LHCN-M2 (cell line): ENCODE measurements at regions not wholly inside any gene's neighbourhood (a gene's known extent, or its start where the extent isn't known, plus 50 kb on each side); places are given as distances from the start of the nearest gene placed in this dataset.
"Not testable (repeated sequence)": the region's sequence is repeated elsewhere in the genome, so short reads cannot be mapped to it uniquely, and the experiment has no call there.

Experiments used
- DNase-seq: peaks from one replicate; pipeline ENCODE4 v3.0.0-alpha.2; 2012; ENCODE audit warnings: low read depth

GRCh38 chr16:65283181-65283651 is 161.4 kb upstream of the CDH11 start:
- DNase-seq, result no peak

DNA sequence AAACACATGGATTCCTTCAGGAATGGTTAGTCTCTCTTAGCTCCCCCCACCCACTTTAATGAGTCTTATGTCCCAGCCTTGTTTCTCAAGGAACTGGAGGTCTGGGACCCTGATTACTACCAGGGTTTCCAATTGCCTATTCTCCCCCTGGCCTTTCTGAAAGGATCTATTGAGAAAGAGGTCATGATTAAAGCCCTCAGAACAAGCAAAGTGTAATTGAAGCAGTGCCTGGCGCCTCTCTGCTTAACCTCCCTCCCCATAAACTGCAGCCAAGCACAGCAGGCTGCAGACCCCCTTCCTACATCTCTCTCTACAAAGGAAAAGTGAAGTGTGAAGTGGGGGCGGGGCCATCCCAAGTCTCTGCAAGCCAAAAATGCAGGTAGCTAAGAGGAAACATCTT is 159.7 kb upstream of the CDH11 start:
- DNase-seq, result no peak

- DNase-seq, result no peak
Observed at GRCh38 chr16:65280845-65281512, 159.1 kb upstream of the CDH11 start.

DNA sequence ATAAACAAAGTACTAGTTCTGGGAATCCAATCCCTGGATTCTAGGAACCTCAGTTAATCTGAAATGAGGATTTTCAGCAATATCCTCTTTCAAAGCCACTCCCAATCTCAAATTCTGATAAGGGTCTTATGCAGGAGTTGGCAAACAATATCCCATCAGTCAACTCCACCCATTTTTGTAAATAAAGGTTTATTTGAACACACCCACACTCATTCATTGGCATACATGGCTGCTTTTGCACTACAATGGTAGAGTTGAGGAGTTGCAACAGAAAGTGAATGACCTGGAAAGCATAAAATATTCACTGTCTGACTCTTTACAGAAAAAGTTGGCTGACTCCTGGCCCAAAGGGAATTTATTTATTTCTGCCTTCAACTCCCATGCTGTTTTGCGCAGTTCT is 157.7 kb upstream of the CDH11 start:
- DNase-seq, result no peak

- DNase-seq, result no peak
Observed at GRCh38 chr16:65278874-65279273, 157.0 kb upstream of the CDH11 start.

DNA sequence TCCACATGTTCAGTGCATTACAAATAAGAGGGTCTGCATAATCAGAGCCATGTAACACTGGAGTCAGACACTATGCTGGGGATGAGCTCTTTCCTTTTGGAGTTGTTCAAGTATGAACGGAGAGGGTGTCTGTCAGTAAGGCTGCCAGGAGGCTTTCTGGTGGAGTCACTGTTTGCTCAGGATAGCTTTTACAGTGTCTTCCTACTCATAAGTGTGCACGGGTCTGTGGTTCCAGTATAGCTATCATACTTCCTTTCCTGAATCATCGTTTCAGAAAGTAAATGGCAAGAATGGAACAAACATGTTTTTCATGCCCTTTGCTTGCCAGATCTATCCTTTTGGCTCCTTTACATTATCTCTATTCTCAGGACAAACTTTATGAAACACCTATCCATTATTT is 152.7 kb upstream of the CDH11 start:
- no peak for DNase-seq

GRCh38 chr16:65272699-65273414 is 151.0 kb upstream of the CDH11 start:
- no peak for DNase-seq

- no peak for DNase-seq
Observed at GRCh38 chr16:65271996-65272395, 150.1 kb upstream of the CDH11 start.

GRCh38 chr16:65268331-65268730 is 146.5 kb upstream of the CDH11 start:
- no peak for DNase-seq

DNA sequence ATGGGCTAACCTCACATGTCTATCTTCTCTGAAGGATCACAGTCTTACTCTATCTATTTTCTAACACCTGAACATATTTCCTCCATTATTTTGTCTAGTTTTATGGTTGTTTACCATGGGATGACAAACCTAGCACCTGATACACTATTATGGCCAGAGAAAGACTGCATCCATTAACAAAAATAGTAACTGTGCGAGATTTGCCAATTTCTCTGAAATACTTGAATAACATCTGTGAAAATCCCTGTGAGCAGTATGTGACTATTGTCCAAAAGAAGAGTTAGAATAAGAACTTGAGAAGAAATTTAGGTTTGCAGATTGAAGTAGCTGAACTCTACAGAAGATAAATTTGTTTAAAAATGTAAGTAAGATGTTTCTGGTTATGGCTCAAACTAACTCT is 142.0 kb upstream of the CDH11 start:
- no peak for DNase-seq

GRCh38 chr16:65260746-65261145 is 138.9 kb upstream of the CDH11 start:
- DNase-seq, result no peak

DNA sequence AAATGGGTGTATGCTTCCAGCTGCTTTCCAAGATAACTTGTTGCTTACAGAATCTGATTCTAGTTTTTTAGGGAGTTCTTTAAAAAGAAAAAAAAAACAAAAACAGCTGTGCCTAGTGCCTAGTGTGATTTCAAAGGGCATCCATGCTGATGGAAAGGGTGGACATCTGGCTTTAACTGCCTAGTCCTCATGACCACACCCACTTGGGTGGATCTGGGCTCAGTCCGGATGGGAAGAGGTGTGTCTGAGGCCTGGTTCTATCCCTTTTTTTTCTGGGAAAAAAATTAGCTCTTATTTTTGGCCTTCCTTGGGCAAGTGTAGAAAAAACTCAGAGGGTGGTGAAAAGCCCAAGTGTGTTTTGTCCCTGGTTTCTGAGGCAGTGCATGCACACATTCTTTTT is 132.3 kb upstream of the CDH11 start:
- no peak for DNase-seq

- no peak for DNase-seq
Observed at GRCh38 chr16:65249768-65250167, 127.9 kb upstream of the CDH11 start.

DNA sequence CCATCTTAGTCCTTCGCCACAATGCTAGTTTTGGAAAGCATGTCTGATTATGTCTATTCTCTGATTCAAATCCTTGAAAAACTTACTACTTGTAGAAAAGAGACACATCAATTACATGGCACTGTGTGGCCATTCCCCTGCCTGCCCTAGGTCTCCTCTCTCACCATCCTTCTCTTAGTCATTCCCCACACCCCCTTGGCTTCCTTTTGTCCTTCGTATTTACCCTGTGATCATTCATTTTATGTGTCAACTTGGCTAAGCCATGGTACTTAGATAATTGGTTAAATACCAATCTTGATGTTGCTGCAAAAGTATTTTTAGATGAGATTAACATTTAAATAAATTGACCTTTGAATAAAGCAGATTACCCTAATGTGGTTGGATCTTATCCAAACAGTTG is 122.9 kb upstream of the CDH11 start:
- no peak for DNase-seq

DNA sequence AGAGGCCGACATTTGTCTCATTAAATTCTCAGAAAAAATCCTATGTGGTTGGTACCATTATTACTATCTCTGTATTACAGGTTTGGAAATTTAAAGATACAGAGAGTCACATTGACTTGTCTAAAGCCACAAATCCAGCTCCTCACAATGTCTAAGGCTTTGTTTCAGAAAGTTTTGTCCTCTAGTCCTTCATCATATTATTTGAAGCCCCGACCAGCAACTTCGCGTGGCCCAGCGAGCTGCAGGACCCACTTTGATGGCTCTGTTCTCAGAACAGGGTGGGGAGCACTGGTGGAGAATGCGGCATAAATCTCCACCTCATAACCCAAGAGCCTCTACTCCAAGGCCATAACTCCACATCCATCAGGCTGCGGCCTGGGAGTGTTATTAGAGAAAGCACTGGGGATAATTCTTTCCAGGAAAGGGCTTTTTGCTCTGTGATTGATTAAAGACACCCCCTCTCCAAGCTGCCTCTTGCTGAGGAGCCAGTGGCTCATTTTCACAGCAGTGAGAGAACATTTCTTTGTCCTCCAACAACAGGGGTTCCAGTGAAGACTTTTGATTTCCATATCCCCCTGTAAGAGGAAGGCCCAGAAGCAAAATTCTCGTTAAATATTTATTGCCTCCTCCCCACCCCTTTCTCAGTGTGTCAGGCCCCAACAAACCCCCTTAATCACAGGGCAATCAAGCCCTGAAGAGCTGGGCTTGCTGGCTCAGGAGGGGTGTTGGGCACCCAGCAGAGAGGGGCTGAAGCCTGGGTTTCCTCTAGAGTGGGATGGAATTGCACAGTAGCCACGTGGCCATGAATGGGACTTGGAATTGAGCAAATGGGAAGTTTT is 113.7 kb upstream of the CDH11 start:
- no peak for DNase-seq

GRCh38 chr16:65234721-65235320 is 113.0 kb upstream of the CDH11 start:
- DNase-seq, result not testable (repeated sequence)

- DNase-seq, result peak; percentile 50
Observed at GRCh38 chr16:65229191-65229662, 107.4 kb upstream of the CDH11 start.

GRCh38 chr16:65227150-65227835 is 105.4 kb upstream of the CDH11 start:
- no peak for DNase-seq

DNA sequence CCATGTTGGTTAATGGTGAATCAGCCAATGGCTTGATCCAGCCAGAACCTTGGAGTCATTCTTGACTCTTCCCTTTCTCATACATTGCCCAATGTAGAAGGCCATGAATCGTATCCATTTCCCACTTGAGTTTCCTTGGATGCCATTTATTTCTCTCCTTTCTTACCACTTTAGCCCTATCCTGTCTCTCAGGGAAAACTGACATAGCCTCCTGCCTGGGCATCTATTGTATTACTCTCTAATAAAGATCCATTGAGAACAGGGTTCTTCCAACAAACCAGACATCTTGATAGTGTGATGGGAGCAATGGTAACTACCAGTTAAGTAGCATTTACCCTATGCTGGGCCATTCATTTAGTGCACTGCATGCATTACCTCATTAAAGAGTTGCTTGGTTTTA is 104.2 kb upstream of the CDH11 start:
- DNase-seq, result no peak

DNA sequence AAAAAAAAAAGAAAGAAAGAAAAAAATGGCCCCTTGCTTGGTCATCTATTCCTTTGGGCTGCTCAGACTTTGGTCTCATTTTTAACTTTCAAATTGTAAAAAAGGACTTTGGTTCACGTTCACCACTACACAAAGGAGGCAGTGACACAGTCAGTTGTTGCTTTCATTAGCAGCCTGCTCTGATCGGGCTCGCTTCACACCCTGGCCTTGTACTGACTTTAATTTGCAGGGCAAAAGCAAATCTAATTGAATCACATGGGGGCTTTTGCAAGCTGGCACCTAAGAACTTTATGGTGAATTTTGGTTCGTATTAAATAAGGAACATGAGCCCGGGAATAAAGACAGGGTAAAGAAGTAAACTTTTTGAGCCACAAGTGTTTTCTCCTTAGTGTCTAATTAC is 103.6 kb upstream of the CDH11 start:
- DNase-seq, result no peak

DNA sequence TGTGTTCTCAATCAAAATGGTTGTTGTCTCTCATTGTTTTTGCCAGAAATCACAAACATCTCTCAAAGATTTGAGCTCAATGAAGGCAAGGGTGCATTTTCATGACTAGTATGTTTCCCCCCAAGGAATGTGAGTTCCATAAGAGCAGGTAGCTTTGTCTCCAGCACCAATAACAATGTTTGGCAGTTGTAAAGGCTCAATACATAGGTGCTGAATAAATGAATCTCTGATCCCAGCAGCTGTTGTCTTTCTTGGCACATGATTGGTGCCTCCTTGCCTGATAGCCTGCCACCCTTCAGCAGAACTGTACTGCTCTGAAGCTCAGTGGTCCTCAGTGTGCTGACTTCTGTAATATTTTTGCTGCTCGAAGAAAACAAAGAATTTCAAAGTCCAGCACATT is 103.1 kb upstream of the CDH11 start:
- no peak for DNase-seq
